ENCODE measurements at regions not wholly inside any gene's neighbourhood (a gene's known extent, or its start where the extent isn't known, plus 50 kb on each side); places are given as distances from the start of the nearest gene placed in this dataset.

GRCh38 chr1:229181419-229181818 is 89.5 kb upstream of the RAB4A start:
- no peaks in the 10 kb centered on the region for H3K4me1 ChIP-seq (ENCODE audit: control insufficient read depth in 4 of 4, insufficient read depth in 4 of 4, low read length in 3 of 4)
- no peaks in the 10 kb centered on the region for H3K36me3 ChIP-seq (ENCODE audit: control insufficient read depth in 4 of 4, insufficient read depth in 3 of 4, low read depth in 1 of 4, low read length in 3 of 4)
- no peak overlapping the region for H3K27ac ChIP-seq (ENCODE audit: low read depth in 1 of 2, low read length in 2 of 2)
- H3K9ac ChIP-seq (ENCODE audit: low read depth in 1 of 2, low read length in 2 of 2) = no peak overlapping the region
- no peak for TF ChIP-seq YY1 (IDR thresholded peaks at IDR 0.05)
- no peak for TF ChIP-seq HNF4G (IDR thresholded peaks at IDR 0.05)
- no peaks in the 10 kb centered on the region for H3K27me3 ChIP-seq (ENCODE audit: control insufficient read depth in 4 of 4, insufficient read depth in 4 of 4, low read length in 3 of 4)
- 94% methylated on average over 2 of the region's 2 CpGs for WGBS
- H3K4me3 ChIP-seq (ENCODE audit: low read depth in 1 of 3, low read length in 3 of 3) = no peak overlapping the region
- no peak for DNase-seq (ENCODE audit: low spot score)
- H3K9me3 ChIP-seq (ENCODE audit: control insufficient read depth in 4 of 4, low read length in 3 of 4) = no peaks in the 10 kb centered on the region

GRCh38 chr1:229183588-229183987 is 87.3 kb upstream of the RAB4A start:
- 89% methylated on average over 4 of the region's 4 CpGs for WGBS

More at GRCh38 chr1:229183588-229183987, 87.3 kb upstream of the RAB4A start:
- H3K27ac ChIP-seq (ENCODE audit: low read depth in 1 of 2, low read length in 2 of 2) = no peak overlapping the region
- TF ChIP-seq EGR1 (IDR thresholded peaks at IDR 0.05; ENCODE audit: low read depth in 2 of 2) (no peak), SP1 (IDR thresholded peaks at IDR 0.05) (no peak), CTCF (IDR thresholded peaks at IDR 0.05; ENCODE audit: low read depth, low read length, missing input control) (no peak), FOXA1 (IDR thresholded peaks at IDR 0.05) (no peak), HNF4A (conservative IDR thresholded peaks at IDR 0.05) (no peak), YY1 (IDR thresholded peaks at IDR 0.05) (no peak), HNF4G (IDR thresholded peaks at IDR 0.05) (no peak), JUND (IDR thresholded peaks at IDR 0.05) (no peak), NR2F2 (IDR thresholded peaks at IDR 0.05) (no peak), GABPA (IDR thresholded peaks at IDR 0.05 in 1 of 2, conservative IDR thresholded peaks at IDR 0.05 in 1 of 2) (no peak), RXRA (IDR thresholded peaks at IDR 0.05) (no peak), ATF3 (IDR thresholded peaks at IDR 0.05) (no peak), TAF1 (conservative IDR thresholded peaks at IDR 0.05) (no peak), RAD21 (IDR thresholded peaks at IDR 0.05) (no peak)
- TF ChIP-seq, protein P1, sequence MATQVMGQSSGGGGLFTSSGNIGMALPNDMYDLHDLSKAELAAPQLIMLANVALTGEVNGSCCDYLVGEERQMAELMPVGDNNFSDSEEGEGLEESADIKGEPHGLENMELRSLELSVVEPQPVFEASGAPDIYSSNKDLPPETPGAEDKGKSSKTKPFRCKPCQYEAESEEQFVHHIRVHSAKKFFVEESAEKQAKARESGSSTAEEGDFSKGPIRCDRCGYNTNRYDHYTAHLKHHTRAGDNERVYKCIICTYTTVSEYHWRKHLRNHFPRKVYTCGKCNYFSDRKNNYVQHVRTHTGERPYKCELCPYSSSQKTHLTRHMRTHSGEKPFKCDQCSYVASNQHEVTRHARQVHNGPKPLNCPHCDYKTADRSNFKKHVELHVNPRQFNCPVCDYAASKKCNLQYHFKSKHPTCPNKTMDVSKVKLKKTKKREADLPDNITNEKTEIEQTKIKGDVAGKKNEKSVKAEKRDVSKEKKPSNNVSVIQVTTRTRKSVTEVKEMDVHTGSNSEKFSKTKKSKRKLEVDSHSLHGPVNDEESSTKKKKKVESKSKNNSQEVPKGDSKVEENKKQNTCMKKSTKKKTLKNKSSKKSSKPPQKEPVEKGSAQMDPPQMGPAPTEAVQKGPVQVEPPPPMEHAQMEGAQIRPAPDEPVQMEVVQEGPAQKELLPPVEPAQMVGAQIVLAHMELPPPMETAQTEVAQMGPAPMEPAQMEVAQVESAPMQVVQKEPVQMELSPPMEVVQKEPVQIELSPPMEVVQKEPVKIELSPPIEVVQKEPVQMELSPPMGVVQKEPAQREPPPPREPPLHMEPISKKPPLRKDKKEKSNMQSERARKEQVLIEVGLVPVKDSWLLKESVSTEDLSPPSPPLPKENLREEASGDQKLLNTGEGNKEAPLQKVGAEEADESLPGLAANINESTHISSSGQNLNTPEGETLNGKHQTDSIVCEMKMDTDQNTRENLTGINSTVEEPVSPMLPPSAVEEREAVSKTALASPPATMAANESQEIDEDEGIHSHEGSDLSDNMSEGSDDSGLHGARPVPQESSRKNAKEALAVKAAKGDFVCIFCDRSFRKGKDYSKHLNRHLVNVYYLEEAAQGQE (IDR thresholded peaks at IDR 0.05) = no peak
- TF ChIP-seq, protein P2, sequence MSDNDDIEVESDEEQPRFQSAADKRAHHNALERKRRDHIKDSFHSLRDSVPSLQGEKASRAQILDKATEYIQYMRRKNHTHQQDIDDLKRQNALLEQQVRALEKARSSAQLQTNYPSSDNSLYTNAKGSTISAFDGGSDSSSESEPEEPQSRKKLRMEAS (IDR thresholded peaks at IDR 0.05) = no peak
- H3K36me3 ChIP-seq (ENCODE audit: control insufficient read depth in 4 of 4, insufficient read depth in 3 of 4, low read depth in 1 of 4, low read length in 3 of 4) = no peaks in the 10 kb centered on the region
- H3K9me3 ChIP-seq (ENCODE audit: control insufficient read depth in 4 of 4, low read length in 3 of 4) = no peaks in the 10 kb centered on the region
- H3K27me3 ChIP-seq (ENCODE audit: control insufficient read depth in 4 of 4, insufficient read depth in 4 of 4, low read length in 3 of 4) = no peaks in the 10 kb centered on the region
- DNase-seq (ENCODE audit: low spot score) = no peak
- H3K9ac ChIP-seq (ENCODE audit: low read depth in 1 of 2, low read length in 2 of 2) = no peak overlapping the region
- no peak overlapping the region for H3K4me3 ChIP-seq (ENCODE audit: low read depth in 1 of 3, low read length in 3 of 3)
- H3K4me1 ChIP-seq (ENCODE audit: control insufficient read depth in 4 of 4, insufficient read depth in 4 of 4, low read length in 3 of 4) = no peaks in the 10 kb centered on the region

Measured in liver (tissue), 8 donors.